OCI-LY1 (cell line): ENCODE measurements at regions not wholly inside any gene's neighbourhood (a gene's known extent, or its start where the extent isn't known, plus 50 kb on each side); places are given as distances from the start of the nearest gene placed in this dataset.

Experiments
- H2AFZ ChIP-seq: fragments of 200-600 bp; sonication (generic), shearing (Covaris generic); 2 replicates; pipeline ENCODE4 v1.6.0; 2014; ENCODE audit warnings: antibody characterized with exemption, mild to moderate bottlenecking, low read length
- H3F3A ChIP-seq: fragments of 200-600 bp; sonication (generic), shearing (Covaris generic); 2 replicates; pipeline ENCODE4 v1.6.0; 2014; ENCODE audit warnings: mild to moderate bottlenecking, antibody characterized with exemption, low read length, moderate library complexity; ENCODE audit not compliant: insufficient read depth
- H3K27ac ChIP-seq: fragments of 200-600 bp; sonication (generic); 2 replicates; pipeline ENCODE4 v1.5.1; 2014; ENCODE audit warnings: low read length, mixed run types, mild to moderate bottlenecking, low read depth; ENCODE audit not compliant: poor library complexity, severe bottlenecking
- H3K27me3 ChIP-seq: fragments of 200-600 bp; sonication (generic); 2 replicates; pipeline ENCODE4 v1.6.0; 2014; ENCODE audit warnings: antibody characterized with exemption, mild to moderate bottlenecking, low read length, moderate library complexity; ENCODE audit not compliant: insufficient read depth
- H3K36me3 ChIP-seq: fragments of 200-600 bp; sonication (generic); 2 replicates; pipeline ENCODE4 v1.6.1; 2014; ENCODE audit warnings: mild to moderate bottlenecking, antibody characterized with exemption, low read length, moderate library complexity, mixed read lengths; ENCODE audit not compliant: insufficient read depth
- H3K4me1 ChIP-seq: fragments of 200-600 bp; sonication (generic); 2 replicates; pipeline ENCODE4 v1.5.1; 2014; ENCODE audit warnings: mild to moderate bottlenecking, low read length, moderate library complexity; ENCODE audit not compliant: insufficient read depth, severe bottlenecking
- H3K4me2 ChIP-seq: fragments of 200-600 bp; sonication (generic), shearing (Covaris generic); 2 replicates; pipeline ENCODE4 v1.6.1; 2014; ENCODE audit warnings: low read length
- H3K4me3 ChIP-seq: fragments of 200-600 bp; sonication (generic); 2 replicates; pipeline ENCODE4 v1.5.1; 2014; ENCODE audit warnings: low read length, low read depth, mild to moderate bottlenecking, mixed read lengths; ENCODE audit not compliant: poor library complexity, severe bottlenecking
- H3K79me2 ChIP-seq: fragments of 200-600 bp; shearing (Covaris generic); 2 replicates; pipeline ENCODE4 v1.6.1; 2016; ENCODE audit warnings: mixed run types, low read length, mixed read lengths; ENCODE audit not compliant: insufficient read depth
- H3K9ac ChIP-seq: fragments of 200-600 bp; sonication (generic), shearing (Covaris generic); 2 replicates; pipeline ENCODE4 v1.6.1; 2014; ENCODE audit warnings: mild to moderate bottlenecking, low read length, mixed read lengths
- H3K9me2 ChIP-seq: fragments of 200-600 bp; sonication (generic), shearing (Covaris generic); 2 replicates; pipeline ENCODE4 v1.6.1; 2014; ENCODE audit warnings: low read depth, mild to moderate bottlenecking, low read length, mixed read lengths
- H3K9me3 ChIP-seq: fragments of 200-600 bp; shearing (Covaris generic); 2 replicates; pipeline ENCODE4 v1.6.1; 2014; ENCODE audit warnings: low read length, mixed read lengths
- H4K20me1 ChIP-seq: fragments of 200-600 bp; sonication (generic), shearing (Covaris generic); 2 replicates; pipeline ENCODE4 v1.6.0; 2016; ENCODE audit warnings: mild to moderate bottlenecking, low read length; ENCODE audit not compliant: insufficient read depth
- EZH2 ChIP-seq: fragments of 200-600 bp; sonication (generic), shearing (Covaris generic); IDR thresholded peaks from 2 replicates; pipeline ENCODE4 v1.8.0; 2017; ENCODE audit warnings: borderline replicate concordance, mixed run types, mild to moderate bottlenecking, antibody characterized with exemption, low read length, moderate library complexity, mixed read lengths
- TF ChIP-seq, protein P1 (sequence below): fragments of 200-600 bp; sonication (generic), shearing (Covaris generic); IDR thresholded peaks from 2 replicates; pipeline ENCODE4 v1.5.1; 2017; ENCODE audit warnings: mild to moderate bottlenecking, antibody characterized with exemption, low read length, moderate library complexity, mixed read lengths

GRCh38 chr17:69762766-69763165, 312.3 kb upstream of the KCNJ16 start:
- no peak overlapping the region for H3K4me3 ChIP-seq
- no peaks in the 10 kb centered on the region for H3K27me3 ChIP-seq
- H3K9ac ChIP-seq, result no peak overlapping the region
- H3K4me2 ChIP-seq, result no peak overlapping the region
- no peak overlapping the region for H3K27ac ChIP-seq
- H3K79me2 ChIP-seq, result no peaks in the 10 kb centered on the region
- no peak overlapping the region for H2AFZ ChIP-seq
- H3F3A ChIP-seq, result no peaks in the 10 kb centered on the region
- TF ChIP-seq EZH2, result no peak
- TF ChIP-seq, protein P1, sequence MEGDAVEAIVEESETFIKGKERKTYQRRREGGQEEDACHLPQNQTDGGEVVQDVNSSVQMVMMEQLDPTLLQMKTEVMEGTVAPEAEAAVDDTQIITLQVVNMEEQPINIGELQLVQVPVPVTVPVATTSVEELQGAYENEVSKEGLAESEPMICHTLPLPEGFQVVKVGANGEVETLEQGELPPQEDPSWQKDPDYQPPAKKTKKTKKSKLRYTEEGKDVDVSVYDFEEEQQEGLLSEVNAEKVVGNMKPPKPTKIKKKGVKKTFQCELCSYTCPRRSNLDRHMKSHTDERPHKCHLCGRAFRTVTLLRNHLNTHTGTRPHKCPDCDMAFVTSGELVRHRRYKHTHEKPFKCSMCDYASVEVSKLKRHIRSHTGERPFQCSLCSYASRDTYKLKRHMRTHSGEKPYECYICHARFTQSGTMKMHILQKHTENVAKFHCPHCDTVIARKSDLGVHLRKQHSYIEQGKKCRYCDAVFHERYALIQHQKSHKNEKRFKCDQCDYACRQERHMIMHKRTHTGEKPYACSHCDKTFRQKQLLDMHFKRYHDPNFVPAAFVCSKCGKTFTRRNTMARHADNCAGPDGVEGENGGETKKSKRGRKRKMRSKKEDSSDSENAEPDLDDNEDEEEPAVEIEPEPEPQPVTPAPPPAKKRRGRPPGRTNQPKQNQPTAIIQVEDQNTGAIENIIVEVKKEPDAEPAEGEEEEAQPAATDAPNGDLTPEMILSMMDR, result no peak
- H3K9me3 ChIP-seq, result no peaks in the 10 kb centered on the region
- H3K36me3 ChIP-seq, result no peaks in the 10 kb centered on the region
- H3K4me1 ChIP-seq, result peaks cover 10% of the 10 kb centered on the region
- H4K20me1 ChIP-seq, result no peaks in the 10 kb centered on the region
- H3K9me2 ChIP-seq, result no peaks in the 10 kb centered on the region

- H3K9me2 ChIP-seq, result no peaks in the 10 kb centered on the region
- no peak overlapping the region for H3K4me2 ChIP-seq
- no peaks in the 10 kb centered on the region for H4K20me1 ChIP-seq
- H2AFZ ChIP-seq, result no peak overlapping the region
- no peaks in the 10 kb centered on the region for H3K79me2 ChIP-seq
- no peak overlapping the region for H3K4me3 ChIP-seq
- no peaks in the 10 kb centered on the region for H3K9me3 ChIP-seq
- H3K36me3 ChIP-seq, result no peaks in the 10 kb centered on the region
- TF ChIP-seq, protein P1, result no peak
- TF ChIP-seq EZH2, result no peak
- no peak overlapping the region for H3K9ac ChIP-seq
- H3F3A ChIP-seq, result no peaks in the 10 kb centered on the region
- no peak overlapping the region for H3K27ac ChIP-seq
- no peaks in the 10 kb centered on the region for H3K27me3 ChIP-seq
- H3K4me1 ChIP-seq, result peaks cover 10% of the 10 kb centered on the region
These were observed 311.5 kb upstream of the KCNJ16 start for GRCh38 chr17:69763503-69763902.

- Histone ChIP-seq H3K4me2 (no peak overlapping the region), H3F3A (no peaks in the 10 kb centered on the region)
These were observed 310.9 kb upstream of the KCNJ16 start for GRCh38 chr17:69764146-69764545.

More at GRCh38 chr17:69764146-69764545, 310.9 kb upstream of the KCNJ16 start:
- H3K4me1 ChIP-seq, result peaks cover 10% of the 10 kb centered on the region
- H3K79me2 ChIP-seq, result no peaks in the 10 kb centered on the region
- H3K4me3 ChIP-seq, result no peak overlapping the region
- no peak overlapping the region for H2AFZ ChIP-seq
- no peaks in the 10 kb centered on the region for H4K20me1 ChIP-seq
- no peaks in the 10 kb centered on the region for H3K9me3 ChIP-seq
- H3K27ac ChIP-seq, result no peak overlapping the region
- no peak for TF ChIP-seq EZH2
- TF ChIP-seq, protein P1, result no peak
- H3K9ac ChIP-seq, result no peak overlapping the region
- no peaks in the 10 kb centered on the region for H3K9me2 ChIP-seq
- H3K27me3 ChIP-seq, result no peaks in the 10 kb centered on the region
- H3K36me3 ChIP-seq, result no peaks in the 10 kb centered on the region
